Liver (tissue), 8 donors: ENCODE measurements at regions not wholly inside any gene's neighbourhood (a gene's known extent, or its start where the extent isn't known, plus 50 kb on each side); places are given as distances from the start of the nearest gene placed in this dataset.

Source experiments
- DNase-seq: peaks from one replicate; pipeline ENCODE4 v3.0.0-alpha.2; 2017; ENCODE audit warnings: low spot score
- H3K27ac ChIP-seq, 2 donors: one replicate each; pipeline ENCODE4 v1.7.0; 2013; ENCODE audit warnings: inconsistent platforms in 2 of 2, low read length in 2 of 2, control low read depth in 1 of 2, low read depth in 1 of 2, mild to moderate bottlenecking in 1 of 2
- H3K27me3 ChIP-seq, 4 donors: one replicate each; pipeline versions ENCODE4 v1.6.1 to v1.7.0; 2013; ENCODE audit warnings: low read length in 3 of 4, inconsistent platforms in 1 of 4, mild to moderate bottlenecking in 1 of 4, moderate library complexity in 1 of 4; ENCODE audit not compliant: control insufficient read depth in 4 of 4, insufficient read depth in 4 of 4
- H3K36me3 ChIP-seq, 4 donors: one replicate each; pipeline versions ENCODE4 v1.6.1 to v1.7.0; 2013; ENCODE audit warnings: low read length in 3 of 4, mild to moderate bottlenecking in 3 of 4, low read depth in 1 of 4, moderate library complexity in 1 of 4; ENCODE audit not compliant: control insufficient read depth in 4 of 4, insufficient read depth in 3 of 4
- H3K4me1 ChIP-seq, 4 donors: one replicate each; pipeline versions ENCODE4 v1.6.1 to v1.7.0; 2013; ENCODE audit warnings: low read length in 3 of 4, mild to moderate bottlenecking in 3 of 4, moderate library complexity in 1 of 4; ENCODE audit not compliant: control insufficient read depth in 4 of 4, insufficient read depth in 4 of 4
- H3K4me3 ChIP-seq, 3 donors: one replicate each; pipeline versions ENCODE4 v1.6.1 to v1.7.0; 2013; ENCODE audit warnings: low read length in 3 of 3, control low read depth in 1 of 3, low read depth in 1 of 3, mild to moderate bottlenecking in 1 of 3
- H3K9ac ChIP-seq, 2 donors: one replicate each; pipeline ENCODE4 v1.7.0; 2013; ENCODE audit warnings: low read length in 2 of 2, mild to moderate bottlenecking in 2 of 2, moderate library complexity in 2 of 2, control low read depth in 1 of 2, low read depth in 1 of 2
- H3K9me3 ChIP-seq, 4 donors: one replicate each; pipeline versions ENCODE4 v1.6.1 to v1.7.0; 2013; ENCODE audit warnings: low read length in 3 of 4; ENCODE audit not compliant: control insufficient read depth in 4 of 4
- EGR1 ChIP-seq, 2 donors: IDR thresholded peaks; 2 replicates each; pipeline ENCODE4 v1.6.1; 2016 to 2018; ENCODE audit warnings: antibody characterized with exemption in 2 of 2, low read depth in 2 of 2
- FOXA1 ChIP-seq: IDR thresholded peaks from 2 replicates; pipeline ENCODE4 v1.6.1; 2016; ENCODE audit warnings: antibody characterized with exemption
- FOXA2 ChIP-seq: IDR thresholded peaks from 2 replicates; pipeline ENCODE4 v1.6.1; 2016; ENCODE audit warnings: antibody characterized with exemption
- GABPA ChIP-seq, 2 donors: IDR thresholded peaks in 1 of 2; conservative IDR thresholded peaks in 1 of 2; 2 replicates each; pipeline ENCODE4 v1.6.1; 2016; ENCODE audit warnings: antibody characterized with exemption in 2 of 2, mild to moderate bottlenecking in 1 of 2, moderate library complexity in 1 of 2
- HNF4A ChIP-seq, 2 donors: conservative IDR thresholded peaks; 2 replicates each; pipeline ENCODE4 v1.6.1; 2016; ENCODE audit warnings: antibody characterized with exemption in 2 of 2, mild to moderate bottlenecking in 2 of 2
- HNF4G ChIP-seq: IDR thresholded peaks from 2 replicates; pipeline ENCODE4 v1.6.1; 2016; ENCODE audit warnings: antibody characterized with exemption
- JUND ChIP-seq, 2 donors: IDR thresholded peaks; 2 replicates each; pipeline ENCODE4 v1.6.1; 2016; ENCODE audit warnings: antibody characterized with exemption in 2 of 2
- NR2F2 ChIP-seq: IDR thresholded peaks from 2 replicates; pipeline ENCODE4 v1.6.1; 2016; ENCODE audit warnings: antibody characterized with exemption
- RAD21 ChIP-seq, 2 donors: IDR thresholded peaks; 2 replicates each; pipeline ENCODE4 v1.6.1; 2016; ENCODE audit warnings: antibody characterized with exemption in 2 of 2, mild to moderate bottlenecking in 2 of 2
- RXRA ChIP-seq, 2 donors: IDR thresholded peaks; 2 replicates each; pipeline ENCODE4 v1.6.1; 2017 to 2018; ENCODE audit warnings: antibody characterized with exemption in 2 of 2, mild to moderate bottlenecking in 1 of 2
- SP1 ChIP-seq: IDR thresholded peaks from 2 replicates; pipeline ENCODE4 v1.6.1; 2018; ENCODE audit warnings: antibody characterized with exemption, mild to moderate bottlenecking
- TAF1 ChIP-seq: conservative IDR thresholded peaks from 2 replicates; pipeline ENCODE4 v1.6.1; 2016; ENCODE audit warnings: antibody characterized with exemption, mild to moderate bottlenecking
- YY1 ChIP-seq: IDR thresholded peaks from 2 replicates; pipeline ENCODE4 v1.6.1; 2016; ENCODE audit warnings: antibody characterized with exemption, mild to moderate bottlenecking
- WGBS: extraction: QIAGEN DNeasy Blood & Tissue Kit; methylation state at CpG from one replicate; pipeline ENCODE4 v1.1.7; 2013; 5-methylcytosine and 5-hydroxymethylcytosine counted together
- TF ChIP-seq, protein P1 (sequence below): IDR thresholded peaks from 2 replicates; pipeline ENCODE4 v1.6.1; 2016; ENCODE audit warnings: antibody characterized with exemption, mild to moderate bottlenecking
- TF ChIP-seq, protein P2 (sequence below): fragments of 150-350 bp; IDR thresholded peaks from 2 replicates; pipeline ENCODE4 v1.5.1; 2017; ENCODE audit warnings: improper control_type of control experiment, low read depth, low read length; ENCODE audit not compliant: missing input control
- TF ChIP-seq, protein P3 (sequence below): IDR thresholded peaks from 2 replicates; pipeline ENCODE4 v1.6.1; 2016; ENCODE audit warnings: antibody characterized with exemption
- TF ChIP-seq, protein P4 (sequence below): IDR thresholded peaks from 2 replicates; pipeline ENCODE4 v1.6.1; 2016; ENCODE audit warnings: antibody characterized with exemption
- donor health status: healthy.
- donor health status: healthy.
- donor health status: healthy.
- donor health status: healthy.
- donor health status: healthy.

DNA sequence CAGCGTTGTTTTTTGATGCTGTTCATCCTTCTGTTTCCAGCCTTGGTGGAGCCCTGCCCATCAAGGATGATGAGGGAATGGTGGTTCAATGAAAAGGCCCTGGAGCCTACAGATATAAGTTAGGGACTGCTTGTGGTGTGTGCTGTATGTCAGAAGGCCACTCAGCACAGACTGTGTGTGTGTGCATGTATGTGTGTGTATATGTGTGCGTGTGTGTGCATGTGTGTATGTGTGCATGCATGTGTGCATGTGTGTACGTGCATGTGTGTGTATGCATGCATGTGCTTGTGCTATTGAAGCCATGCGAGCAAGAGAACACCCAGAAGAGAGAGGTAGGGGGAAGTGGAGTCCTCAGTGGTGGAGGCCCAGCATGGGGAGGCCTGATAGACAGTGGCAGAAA is 304.9 kb downstream of the CYP26B1 start:
- Histone ChIP-seq H3K4me3 (no peak overlapping the region), H3K27ac (no peak overlapping the region), H3K9me3 (no peaks in the 10 kb centered on the region), H3K4me1 (no peaks in the 10 kb centered on the region), H3K36me3 (no peaks in the 10 kb centered on the region), H3K27me3 (no peaks in the 10 kb centered on the region), H3K9ac (no peak overlapping the region)
- DNase-seq = no peak
- 96% methylated on average over 4 of the region's 4 CpGs for WGBS
- TF ChIP-seq YY1 (no peak), JUND (IDR thresholded peaks at IDR 0.05) (no peak), FOXA1 (no peak), FOXA2 (no peak), RXRA (IDR thresholded peaks at IDR 0.05) (no peak), NR2F2 (no peak), TAF1 (no peak), EGR1 (IDR thresholded peaks at IDR 0.05; ENCODE audit: low read depth in 2 of 2) (no peak), GABPA (IDR thresholded peaks at IDR 0.05 in 1 of 2, conservative IDR thresholded peaks at IDR 0.05 in 1 of 2) (no peak), HNF4A (conservative IDR thresholded peaks at IDR 0.05) (no peak)
- TF ChIP-seq, protein P1, sequence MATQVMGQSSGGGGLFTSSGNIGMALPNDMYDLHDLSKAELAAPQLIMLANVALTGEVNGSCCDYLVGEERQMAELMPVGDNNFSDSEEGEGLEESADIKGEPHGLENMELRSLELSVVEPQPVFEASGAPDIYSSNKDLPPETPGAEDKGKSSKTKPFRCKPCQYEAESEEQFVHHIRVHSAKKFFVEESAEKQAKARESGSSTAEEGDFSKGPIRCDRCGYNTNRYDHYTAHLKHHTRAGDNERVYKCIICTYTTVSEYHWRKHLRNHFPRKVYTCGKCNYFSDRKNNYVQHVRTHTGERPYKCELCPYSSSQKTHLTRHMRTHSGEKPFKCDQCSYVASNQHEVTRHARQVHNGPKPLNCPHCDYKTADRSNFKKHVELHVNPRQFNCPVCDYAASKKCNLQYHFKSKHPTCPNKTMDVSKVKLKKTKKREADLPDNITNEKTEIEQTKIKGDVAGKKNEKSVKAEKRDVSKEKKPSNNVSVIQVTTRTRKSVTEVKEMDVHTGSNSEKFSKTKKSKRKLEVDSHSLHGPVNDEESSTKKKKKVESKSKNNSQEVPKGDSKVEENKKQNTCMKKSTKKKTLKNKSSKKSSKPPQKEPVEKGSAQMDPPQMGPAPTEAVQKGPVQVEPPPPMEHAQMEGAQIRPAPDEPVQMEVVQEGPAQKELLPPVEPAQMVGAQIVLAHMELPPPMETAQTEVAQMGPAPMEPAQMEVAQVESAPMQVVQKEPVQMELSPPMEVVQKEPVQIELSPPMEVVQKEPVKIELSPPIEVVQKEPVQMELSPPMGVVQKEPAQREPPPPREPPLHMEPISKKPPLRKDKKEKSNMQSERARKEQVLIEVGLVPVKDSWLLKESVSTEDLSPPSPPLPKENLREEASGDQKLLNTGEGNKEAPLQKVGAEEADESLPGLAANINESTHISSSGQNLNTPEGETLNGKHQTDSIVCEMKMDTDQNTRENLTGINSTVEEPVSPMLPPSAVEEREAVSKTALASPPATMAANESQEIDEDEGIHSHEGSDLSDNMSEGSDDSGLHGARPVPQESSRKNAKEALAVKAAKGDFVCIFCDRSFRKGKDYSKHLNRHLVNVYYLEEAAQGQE = no peak
- TF ChIP-seq, protein P2, sequence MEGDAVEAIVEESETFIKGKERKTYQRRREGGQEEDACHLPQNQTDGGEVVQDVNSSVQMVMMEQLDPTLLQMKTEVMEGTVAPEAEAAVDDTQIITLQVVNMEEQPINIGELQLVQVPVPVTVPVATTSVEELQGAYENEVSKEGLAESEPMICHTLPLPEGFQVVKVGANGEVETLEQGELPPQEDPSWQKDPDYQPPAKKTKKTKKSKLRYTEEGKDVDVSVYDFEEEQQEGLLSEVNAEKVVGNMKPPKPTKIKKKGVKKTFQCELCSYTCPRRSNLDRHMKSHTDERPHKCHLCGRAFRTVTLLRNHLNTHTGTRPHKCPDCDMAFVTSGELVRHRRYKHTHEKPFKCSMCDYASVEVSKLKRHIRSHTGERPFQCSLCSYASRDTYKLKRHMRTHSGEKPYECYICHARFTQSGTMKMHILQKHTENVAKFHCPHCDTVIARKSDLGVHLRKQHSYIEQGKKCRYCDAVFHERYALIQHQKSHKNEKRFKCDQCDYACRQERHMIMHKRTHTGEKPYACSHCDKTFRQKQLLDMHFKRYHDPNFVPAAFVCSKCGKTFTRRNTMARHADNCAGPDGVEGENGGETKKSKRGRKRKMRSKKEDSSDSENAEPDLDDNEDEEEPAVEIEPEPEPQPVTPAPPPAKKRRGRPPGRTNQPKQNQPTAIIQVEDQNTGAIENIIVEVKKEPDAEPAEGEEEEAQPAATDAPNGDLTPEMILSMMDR = no peak

DNA sequence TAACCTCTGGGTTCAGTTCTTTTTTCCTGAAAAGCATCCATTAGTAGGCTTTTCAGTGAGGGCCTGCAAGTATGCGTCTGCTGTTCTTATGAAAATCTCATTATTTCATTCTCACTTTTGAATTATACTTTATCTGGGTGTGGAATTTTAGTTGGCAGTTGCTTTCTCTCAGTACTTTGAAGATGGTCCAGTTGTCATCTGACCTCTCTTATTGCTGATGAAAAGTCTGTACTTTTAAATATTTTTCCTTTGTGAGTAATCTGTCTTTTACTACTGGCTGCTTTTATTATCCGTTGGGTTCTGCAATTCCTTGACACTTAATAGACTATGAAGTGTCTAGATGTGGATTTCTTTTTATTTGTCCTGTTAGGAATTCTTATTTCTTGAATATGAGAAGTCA is 307.8 kb downstream of the CYP26B1 start:
- Histone ChIP-seq H3K36me3 (no peaks in the 10 kb centered on the region), H3K4me3 (no peak overlapping the region), H3K27ac (no peak overlapping the region), H3K27me3 (no peaks in the 10 kb centered on the region), H3K4me1 (no peaks in the 10 kb centered on the region), H3K9me3 (no peaks in the 10 kb centered on the region), H3K9ac (no peak overlapping the region)
- DNase-seq = no peak
- WGBS = 82% methylated on average over 2 of the region's 2 CpGs
- TF ChIP-seq HNF4G = no peak
- no peak for TF ChIP-seq RXRA (IDR thresholded peaks at IDR 0.05)
- TF ChIP-seq HNF4A (conservative IDR thresholded peaks at IDR 0.05) = no peak
- no peak for TF ChIP-seq EGR1 (IDR thresholded peaks at IDR 0.05; ENCODE audit: low read depth in 2 of 2)
- no peak for TF ChIP-seq SP1
- no peak for TF ChIP-seq FOXA1
- TF ChIP-seq JUND (IDR thresholded peaks at IDR 0.05) = no peak
- TF ChIP-seq, protein P3, sequence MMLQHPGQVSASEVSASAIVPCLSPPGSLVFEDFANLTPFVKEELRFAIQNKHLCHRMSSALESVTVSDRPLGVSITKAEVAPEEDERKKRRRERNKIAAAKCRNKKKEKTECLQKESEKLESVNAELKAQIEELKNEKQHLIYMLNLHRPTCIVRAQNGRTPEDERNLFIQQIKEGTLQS = no peak
- TF ChIP-seq YY1 = no peak
- TF ChIP-seq FOXA2 = no peak
- TF ChIP-seq, protein P4, sequence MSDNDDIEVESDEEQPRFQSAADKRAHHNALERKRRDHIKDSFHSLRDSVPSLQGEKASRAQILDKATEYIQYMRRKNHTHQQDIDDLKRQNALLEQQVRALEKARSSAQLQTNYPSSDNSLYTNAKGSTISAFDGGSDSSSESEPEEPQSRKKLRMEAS = no peak
- no peak for TF ChIP-seq TAF1
- TF ChIP-seq NR2F2 = no peak
- no peak for TF ChIP-seq RAD21 (IDR thresholded peaks at IDR 0.05)
- TF ChIP-seq, protein P1 = no peak
